GM19023 (cell line): ENCODE measurements at regions not wholly inside any gene's neighbourhood (a gene's known extent, or its start where the extent isn't known, plus 50 kb on each side); places are given as distances from the start of the nearest gene placed in this dataset.
A peak's percentile ranks its signal among the peaks of the same experiment; 100 is the strongest.

ENCODE experiments used
- ATAC-seq: cut with Tn5 transposase; IDR thresholded peaks from one replicate; pipeline ENCODE4 v1.9.1; 2021; ENCODE audit warnings: mild to moderate bottlenecking, moderate library complexity; ENCODE audit not compliant: unreplicated experiment

GRCh38 chr6:43985329-43985728 is 141.9 kb downstream of the MRPL14 start:
- no peak for ATAC-seq

- ATAC-seq = no peak
Measured at GRCh38 chr6:43984442-43985321, 142.6 kb downstream of the MRPL14 start.

GRCh38 chr6:43983632-43984031 is 143.6 kb downstream of the MRPL14 start:
- ATAC-seq = no peak

GRCh38 chr6:43983191-43983590 is 144.1 kb downstream of the MRPL14 start:
- no peak for ATAC-seq

GRCh38 chr6:43982084-43982625 is 145.1 kb downstream of the MRPL14 start:
- ATAC-seq = no peak

- no peak for ATAC-seq
Measured at GRCh38 chr6:43981363-43981990, 145.8 kb downstream of the MRPL14 start.

GRCh38 chr6:43980004-43980795 is 147.1 kb downstream of the MRPL14 start:
- ATAC-seq = no peak

GRCh38 chr6:43979525-43979924 is 147.7 kb downstream of the MRPL14 start:
- ATAC-seq = no peak

- ATAC-seq = no peak
Measured at GRCh38 chr6:43978473-43979346, 148.5 kb downstream of the MRPL14 start.

- peak; percentile 84 for ATAC-seq
Measured at GRCh38 chr6:43977404-43978111, 149.7 kb downstream of the MRPL14 start.

GRCh38 chr6:43976706-43977403 is 150.4 kb downstream of the MRPL14 start:
- ATAC-seq = no peak

- no peak for ATAC-seq
Measured at GRCh38 chr6:43974643-43975230, 152.5 kb downstream of the MRPL14 start.

GRCh38 chr6:43973357-43973756 is 153.9 kb downstream of the MRPL14 start:
- no peak for ATAC-seq

- no peak for ATAC-seq
Measured at GRCh38 chr6:43972913-43973300, 154.3 kb downstream of the MRPL14 start.

- ATAC-seq = no peak
Measured at GRCh38 chr6:43972179-43972912, 154.9 kb downstream of the MRPL14 start.

GRCh38 chr6:43971776-43972126 is 155.5 kb downstream of the MRPL14 start:
- ATAC-seq = no peak

GRCh38 chr6:43970913-43971775 is 156.1 kb downstream of the MRPL14 start:
- ATAC-seq = no peak
